ENCODE measurements at regions not wholly inside any gene's neighbourhood (a gene's known extent, or its start where the extent isn't known, plus 50 kb on each side); places are given as distances from the start of the nearest gene placed in this dataset.

GRCh38 chr3:177402533-177402932 lies 205.3 kb upstream of the TBL1XR1 start:
- TF ChIP-seq, protein P1, sequence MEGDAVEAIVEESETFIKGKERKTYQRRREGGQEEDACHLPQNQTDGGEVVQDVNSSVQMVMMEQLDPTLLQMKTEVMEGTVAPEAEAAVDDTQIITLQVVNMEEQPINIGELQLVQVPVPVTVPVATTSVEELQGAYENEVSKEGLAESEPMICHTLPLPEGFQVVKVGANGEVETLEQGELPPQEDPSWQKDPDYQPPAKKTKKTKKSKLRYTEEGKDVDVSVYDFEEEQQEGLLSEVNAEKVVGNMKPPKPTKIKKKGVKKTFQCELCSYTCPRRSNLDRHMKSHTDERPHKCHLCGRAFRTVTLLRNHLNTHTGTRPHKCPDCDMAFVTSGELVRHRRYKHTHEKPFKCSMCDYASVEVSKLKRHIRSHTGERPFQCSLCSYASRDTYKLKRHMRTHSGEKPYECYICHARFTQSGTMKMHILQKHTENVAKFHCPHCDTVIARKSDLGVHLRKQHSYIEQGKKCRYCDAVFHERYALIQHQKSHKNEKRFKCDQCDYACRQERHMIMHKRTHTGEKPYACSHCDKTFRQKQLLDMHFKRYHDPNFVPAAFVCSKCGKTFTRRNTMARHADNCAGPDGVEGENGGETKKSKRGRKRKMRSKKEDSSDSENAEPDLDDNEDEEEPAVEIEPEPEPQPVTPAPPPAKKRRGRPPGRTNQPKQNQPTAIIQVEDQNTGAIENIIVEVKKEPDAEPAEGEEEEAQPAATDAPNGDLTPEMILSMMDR (conservative IDR thresholded peaks at IDR 0.05) = no peak
- TF ChIP-seq EZH2 (IDR thresholded peaks at IDR 0.05; ENCODE audit: low read depth) = no peak

All from PC-9 (cell line).